ENCODE measurements at regions not wholly inside any gene's neighbourhood (a gene's known extent, or its start where the extent isn't known, plus 50 kb on each side); places are given as distances from the start of the nearest gene placed in this dataset.

DNA sequence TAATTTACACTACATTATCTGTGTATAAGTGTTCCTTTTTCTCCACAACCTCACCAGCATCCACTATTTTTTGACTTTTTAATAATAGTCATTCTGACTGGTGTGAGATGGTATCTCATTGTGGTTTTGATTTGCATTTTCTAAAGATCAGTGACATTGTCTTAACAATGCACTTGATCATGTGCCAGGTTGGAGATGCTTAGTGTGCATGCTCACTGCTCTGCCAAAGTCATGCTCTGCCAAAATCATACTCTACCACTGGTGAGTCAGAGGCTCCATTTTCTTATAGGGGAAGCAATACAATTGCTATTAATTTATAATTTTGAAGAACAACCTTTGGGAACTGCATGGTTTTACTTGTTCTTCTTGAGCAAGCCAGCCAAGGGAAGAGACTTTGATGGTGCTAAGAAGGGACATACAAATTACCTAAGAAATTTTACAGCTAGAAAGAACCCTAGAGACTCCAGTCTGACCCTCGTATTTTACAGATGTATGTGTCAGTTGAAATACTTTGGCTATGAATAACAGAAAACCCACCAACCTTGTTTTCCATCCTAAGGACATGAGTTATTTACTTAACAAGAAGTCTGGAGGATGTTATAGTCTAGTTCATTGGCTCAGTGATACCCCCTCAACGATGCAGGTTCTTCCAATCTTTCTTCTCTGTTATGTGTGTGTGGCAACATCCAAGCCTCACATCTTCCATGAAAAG, 368.9 kb downstream of the DDX10 start:
- 86% methylated on average over 2 of the region's 2 CpGs for WGBS
- no peak overlapping the region for H3K27ac ChIP-seq (ENCODE audit: low read depth)
- no peaks in the 10 kb centered on the region for H3K4me1 ChIP-seq (ENCODE audit: insufficient read depth)
- no peaks in the 10 kb centered on the region for H3K36me3 ChIP-seq (ENCODE audit: insufficient read depth)
- DNase-seq (ENCODE audit: extremely low spot score): no peak
- H3K4me3 ChIP-seq (ENCODE audit: low read depth, low read length): no peak overlapping the region

DNA sequence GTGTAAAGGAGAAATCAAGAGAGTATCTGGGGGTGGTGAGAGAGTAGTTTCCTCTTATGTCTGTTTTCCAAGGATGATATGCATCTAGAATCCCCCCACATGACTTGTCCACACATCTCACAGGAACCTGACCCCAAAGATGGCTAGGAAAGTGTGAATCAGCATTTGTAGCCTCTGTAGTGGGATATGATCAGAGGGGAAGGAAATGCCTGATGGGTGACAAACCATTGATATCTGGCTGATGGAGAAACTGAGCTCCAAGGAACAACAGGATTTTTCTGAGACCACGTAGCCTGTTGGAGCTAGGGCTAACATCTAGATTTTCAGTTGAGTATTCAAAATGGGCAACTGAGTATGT, 369.4 kb downstream of the DDX10 start:
- Histone ChIP-seq H3K4me1 (ENCODE audit: insufficient read depth) (no peaks in the 10 kb centered on the region), H3K27ac (ENCODE audit: low read depth) (no peak overlapping the region), H3K36me3 (ENCODE audit: insufficient read depth) (no peaks in the 10 kb centered on the region), H3K4me3 (ENCODE audit: low read depth, low read length) (no peak overlapping the region)
- 84% methylated on average over 1 of the region's 1 CpG for WGBS
- DNase-seq (ENCODE audit: extremely low spot score): no peak

DNA sequence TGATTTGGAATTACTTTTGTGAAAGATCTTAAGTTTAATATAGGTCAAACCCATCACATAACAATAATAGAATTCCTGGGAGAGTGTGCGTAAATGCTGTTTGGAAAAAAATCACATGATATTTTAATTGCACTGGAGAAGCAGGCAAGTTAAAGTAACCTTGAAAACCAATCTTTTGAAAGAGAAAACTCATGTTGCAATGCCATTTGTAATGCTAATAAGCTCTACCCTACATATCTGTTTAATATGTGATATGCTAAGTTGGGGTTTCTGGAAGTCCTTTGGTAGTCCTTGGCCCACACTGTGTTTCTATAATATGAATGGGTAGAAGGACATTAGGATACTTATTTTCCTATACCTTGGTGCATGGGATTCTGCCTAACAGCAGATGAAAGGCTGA, 370.4 kb downstream of the DDX10 start:
- DNase-seq (ENCODE audit: extremely low spot score): no peak
- H3K27ac ChIP-seq (ENCODE audit: low read depth): no peak overlapping the region
- no peaks in the 10 kb centered on the region for H3K4me1 ChIP-seq (ENCODE audit: insufficient read depth)
- H3K4me3 ChIP-seq (ENCODE audit: low read depth, low read length): no peak overlapping the region
- no peaks in the 10 kb centered on the region for H3K36me3 ChIP-seq (ENCODE audit: insufficient read depth)
- WGBS: 91% methylated on average over 1 of the region's 1 CpG

DNA sequence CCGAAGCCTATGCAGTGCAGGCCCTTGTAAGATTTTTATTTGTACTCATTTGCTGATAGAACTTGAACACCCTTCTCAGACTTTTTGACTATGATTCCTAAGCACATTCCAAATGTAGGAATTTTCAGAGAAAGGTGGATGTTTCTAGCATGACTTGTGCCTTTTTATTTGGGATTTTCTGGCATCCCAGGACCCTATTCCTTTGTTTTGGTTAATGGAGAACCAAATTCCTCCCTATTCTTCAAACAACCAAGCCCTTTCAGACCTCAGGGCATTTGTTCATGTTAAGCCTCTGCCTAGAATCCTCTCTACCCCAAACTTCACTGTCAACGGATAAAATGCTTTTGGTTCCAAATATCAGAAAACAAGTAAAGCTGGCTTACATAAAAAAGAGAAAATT, 371.1 kb downstream of the DDX10 start:
- DNase-seq (ENCODE audit: extremely low spot score): no peak
- no peaks in the 10 kb centered on the region for H3K36me3 ChIP-seq (ENCODE audit: insufficient read depth)
- H3K4me1 ChIP-seq (ENCODE audit: insufficient read depth): no peaks in the 10 kb centered on the region
- H3K27ac ChIP-seq (ENCODE audit: low read depth): no peak overlapping the region
- no peak overlapping the region for H3K4me3 ChIP-seq (ENCODE audit: low read depth, low read length)
- 78% methylated on average over 2 of the region's 2 CpGs for WGBS

DNA sequence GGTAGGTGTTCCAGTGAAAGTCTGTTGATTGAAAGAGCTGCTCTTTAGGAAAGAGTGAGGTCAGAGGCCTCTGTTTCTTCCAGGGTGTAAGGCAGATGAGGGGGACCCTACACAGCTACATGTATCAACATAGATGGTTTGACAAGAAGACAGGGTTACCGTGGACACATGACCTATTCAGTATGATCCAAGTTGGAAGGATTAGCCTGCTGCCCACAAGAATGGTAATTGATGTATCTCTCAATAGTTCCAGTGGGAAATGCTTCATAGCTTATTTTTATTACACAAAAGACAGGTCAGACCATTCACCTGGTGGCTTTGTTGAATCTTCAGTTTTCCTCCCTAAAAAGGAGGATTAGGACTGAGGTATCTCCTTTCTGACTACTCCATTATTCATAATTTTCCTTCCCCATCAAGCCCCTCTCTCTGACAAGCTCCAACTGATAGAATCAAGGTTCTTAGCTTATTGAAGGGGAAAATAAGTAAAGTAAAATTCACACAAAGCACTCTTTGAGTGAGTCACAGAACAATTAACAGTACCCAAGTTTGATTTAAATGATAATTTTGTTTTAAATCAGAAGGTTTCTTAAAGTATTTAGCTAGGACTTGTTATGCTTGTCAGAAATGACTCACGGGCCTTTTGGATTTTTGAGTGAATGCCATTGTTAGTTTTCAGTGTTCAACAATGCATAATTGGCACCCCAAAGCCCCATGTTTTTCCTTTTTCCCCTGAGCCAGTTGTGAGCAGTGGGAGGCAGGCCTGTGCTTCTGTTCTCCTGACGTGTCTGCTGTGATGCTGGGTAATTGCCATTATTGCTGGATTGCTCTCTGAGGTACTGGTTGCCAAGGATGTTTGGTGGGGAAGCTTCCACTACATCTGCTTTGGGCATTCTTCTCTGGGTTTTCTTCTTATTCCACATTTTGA, 373.2 kb downstream of the DDX10 start:
- Histone ChIP-seq H3K36me3 (ENCODE audit: insufficient read depth) (no peaks in the 10 kb centered on the region), H3K27ac (ENCODE audit: low read depth) (no peak overlapping the region), H3K4me1 (ENCODE audit: insufficient read depth) (no peaks in the 10 kb centered on the region), H3K4me3 (ENCODE audit: low read depth, low read length) (no peak overlapping the region)
- 60% methylated on average over 3 of the region's 3 CpGs for WGBS
- DNase-seq (ENCODE audit: extremely low spot score): no peak

DNA sequence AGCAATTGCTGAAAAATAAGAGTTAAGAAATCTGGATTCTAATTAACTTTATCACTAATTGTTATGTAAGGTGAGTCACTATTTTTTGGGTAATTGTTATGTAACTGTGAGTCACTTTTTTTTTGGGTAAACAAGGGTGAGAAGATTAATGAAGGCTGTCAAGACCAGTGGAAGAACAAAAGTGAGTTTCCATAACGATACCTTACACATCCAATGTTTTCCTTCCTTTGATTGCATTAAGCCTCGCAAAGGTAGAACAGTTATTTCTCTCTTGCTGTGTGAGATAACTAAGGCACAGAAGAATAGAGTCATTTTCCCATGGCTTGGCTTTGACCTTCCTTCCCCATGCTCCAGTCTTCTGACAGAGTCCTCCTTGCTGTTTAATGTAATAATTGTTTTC, 374.7 kb downstream of the DDX10 start:
- WGBS: 88% methylated on average over 2 of the region's 2 CpGs
- H3K27ac ChIP-seq (ENCODE audit: low read depth): no peak overlapping the region

DNA sequence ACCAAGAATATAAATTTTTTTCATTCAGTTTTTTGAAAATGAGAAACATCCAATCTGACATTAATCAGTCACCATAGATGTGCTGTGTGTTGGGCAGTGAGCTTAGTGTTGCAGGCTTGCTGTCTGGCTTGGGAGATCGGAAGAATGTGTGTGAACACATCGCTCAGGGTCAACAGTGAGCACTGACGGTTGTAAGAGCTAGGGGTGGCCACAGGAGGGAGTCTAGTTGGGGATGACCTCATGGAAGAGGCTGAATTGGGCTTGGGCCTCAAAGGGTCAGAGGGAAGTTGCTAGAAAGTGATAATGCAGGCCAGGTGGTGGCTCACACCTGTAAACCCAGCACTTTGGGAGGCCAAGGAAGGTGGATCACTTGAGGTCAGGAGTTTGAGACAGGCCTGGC, 375.4 kb downstream of the DDX10 start:
- Histone ChIP-seq H3K4me3 (ENCODE audit: low read depth, low read length) (no peak overlapping the region), H3K4me1 (ENCODE audit: insufficient read depth) (no peaks in the 10 kb centered on the region), H3K36me3 (ENCODE audit: insufficient read depth) (no peaks in the 10 kb centered on the region), H3K27ac (ENCODE audit: low read depth) (no peak overlapping the region)
- 86% methylated on average over 3 of the region's 3 CpGs for WGBS
- DNase-seq (ENCODE audit: extremely low spot score): no peak

More for the DNA sequence above, 374.7 kb downstream of the DDX10 start:
- H3K4me3 ChIP-seq (ENCODE audit: low read depth, low read length): no peak overlapping the region
- DNase-seq (ENCODE audit: extremely low spot score): no peak
- H3K36me3 ChIP-seq (ENCODE audit: insufficient read depth): no peaks in the 10 kb centered on the region
- no peaks in the 10 kb centered on the region for H3K4me1 ChIP-seq (ENCODE audit: insufficient read depth)

DNA sequence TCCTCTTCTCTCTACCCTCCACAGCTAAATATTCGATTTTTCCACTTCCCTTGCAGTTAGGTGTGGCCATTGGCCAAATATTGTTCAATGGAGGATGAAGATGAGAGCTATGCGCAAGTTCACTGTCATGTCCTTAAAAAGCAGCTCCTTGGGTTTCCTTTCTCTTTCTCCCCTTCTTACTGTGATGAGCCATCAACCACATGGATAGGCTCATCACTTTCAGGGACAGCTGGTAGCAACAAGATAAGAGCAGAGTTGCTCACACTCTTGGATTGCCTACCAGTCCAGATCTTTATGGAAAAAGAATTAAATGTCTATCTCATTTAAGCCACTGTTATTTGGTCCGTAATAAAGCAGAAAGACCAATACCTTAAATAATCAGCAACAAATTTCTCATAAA, 377.0 kb downstream of the DDX10 start:
- no peak for DNase-seq (ENCODE audit: extremely low spot score)
- no peak overlapping the region for H3K27ac ChIP-seq (ENCODE audit: low read depth)
- WGBS: 85% methylated on average over 3 of the region's 3 CpGs
- H3K36me3 ChIP-seq (ENCODE audit: insufficient read depth): no peaks in the 10 kb centered on the region
- H3K4me1 ChIP-seq (ENCODE audit: insufficient read depth): no peaks in the 10 kb centered on the region
- no peak overlapping the region for H3K4me3 ChIP-seq (ENCODE audit: low read depth, low read length)

DNA sequence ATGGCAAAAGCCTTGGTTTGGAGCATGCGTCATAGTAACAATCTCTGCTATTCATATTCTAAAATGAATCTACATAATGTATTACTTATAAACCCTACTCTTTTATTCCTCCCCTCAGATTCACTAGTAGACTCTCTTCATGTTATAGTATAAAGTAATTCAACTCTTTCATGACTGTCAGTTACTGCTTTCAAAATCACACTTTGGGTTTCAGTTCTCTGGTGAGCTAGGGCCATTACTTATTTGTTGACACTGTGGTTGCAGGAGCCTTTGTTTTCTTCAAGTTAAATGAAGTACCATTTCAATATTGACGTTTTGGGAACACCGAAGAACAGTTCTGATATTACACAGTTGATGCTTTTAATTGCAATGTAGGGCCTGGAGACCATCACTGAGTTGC, 378.4 kb downstream of the DDX10 start:
- no peak for DNase-seq (ENCODE audit: extremely low spot score)
- H3K4me3 ChIP-seq (ENCODE audit: low read depth, low read length): no peak overlapping the region
- H3K27ac ChIP-seq (ENCODE audit: low read depth): no peak overlapping the region
- WGBS: 78% methylated on average over 3 of the region's 3 CpGs
- H3K36me3 ChIP-seq (ENCODE audit: insufficient read depth): no peaks in the 10 kb centered on the region
- no peaks in the 10 kb centered on the region for H3K4me1 ChIP-seq (ENCODE audit: insufficient read depth)

DNA sequence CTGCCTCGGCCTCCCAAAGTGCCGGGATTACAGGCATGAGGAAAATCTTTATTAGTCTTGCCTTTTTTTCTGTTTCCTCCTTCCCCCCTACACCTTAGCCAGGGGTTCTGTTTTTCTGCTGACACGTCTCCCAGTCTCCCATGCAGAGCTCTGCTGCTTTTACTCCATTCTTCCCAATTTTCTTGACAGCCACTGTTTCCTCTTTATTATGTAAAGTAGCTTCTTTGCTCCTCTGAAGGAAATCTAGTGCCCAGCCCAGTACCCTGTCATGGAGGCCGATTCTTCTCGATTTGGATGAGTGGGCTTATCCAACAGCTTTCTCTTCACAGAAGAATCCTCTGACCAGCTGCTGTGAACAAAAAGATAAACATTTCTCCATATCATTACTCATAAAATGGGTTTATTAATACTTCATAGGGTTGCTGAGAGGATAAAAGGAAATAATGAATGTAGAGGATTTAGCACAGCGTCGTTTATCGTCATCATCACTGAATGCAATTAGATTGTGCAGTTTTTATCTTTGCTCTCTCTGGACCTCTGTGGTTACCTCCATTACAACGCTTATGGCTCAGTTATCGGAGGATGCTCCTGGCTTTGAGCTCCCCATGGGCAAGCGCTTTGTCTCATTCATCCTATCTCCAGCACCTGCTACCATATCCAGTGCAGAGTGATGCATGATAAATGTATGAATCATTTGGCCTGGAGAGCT, 375.6 kb upstream of the C11orf87 start:
- WGBS: 56% methylated on average over 11 of the region's 11 CpGs
- DNase-seq (ENCODE audit: extremely low spot score): no peak
- H3K27ac ChIP-seq (ENCODE audit: low read depth): no peak overlapping the region
- H3K36me3 ChIP-seq (ENCODE audit: insufficient read depth): no peaks in the 10 kb centered on the region
- no peaks in the 10 kb centered on the region for H3K4me1 ChIP-seq (ENCODE audit: insufficient read depth)
- H3K4me3 ChIP-seq (ENCODE audit: low read depth, low read length): no peak overlapping the region

DNA sequence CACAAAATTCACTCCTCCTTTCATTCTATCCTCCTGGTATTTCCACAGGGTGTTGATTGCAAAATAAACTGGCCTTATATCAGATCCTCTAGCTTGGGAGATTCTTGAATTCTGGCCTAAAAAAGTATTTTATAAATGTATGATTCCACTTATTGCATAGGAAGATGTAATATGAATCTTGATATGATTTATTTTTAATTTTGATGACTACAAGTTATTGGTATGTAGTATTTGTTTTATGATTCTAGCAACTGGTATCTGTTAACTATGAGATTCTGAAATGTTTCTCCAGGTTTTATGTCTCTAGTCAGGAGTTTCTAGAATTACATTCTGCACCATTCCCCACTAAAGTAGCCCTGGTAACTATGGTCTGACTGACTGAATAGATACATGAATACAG, 373.9 kb upstream of the C11orf87 start:
- Histone ChIP-seq H3K27ac (ENCODE audit: low read depth) (no peak overlapping the region), H3K4me1 (ENCODE audit: insufficient read depth) (no peaks in the 10 kb centered on the region), H3K36me3 (ENCODE audit: insufficient read depth) (no peaks in the 10 kb centered on the region), H3K4me3 (ENCODE audit: low read depth, low read length) (no peak overlapping the region)
- DNase-seq (ENCODE audit: extremely low spot score): no peak

DNA sequence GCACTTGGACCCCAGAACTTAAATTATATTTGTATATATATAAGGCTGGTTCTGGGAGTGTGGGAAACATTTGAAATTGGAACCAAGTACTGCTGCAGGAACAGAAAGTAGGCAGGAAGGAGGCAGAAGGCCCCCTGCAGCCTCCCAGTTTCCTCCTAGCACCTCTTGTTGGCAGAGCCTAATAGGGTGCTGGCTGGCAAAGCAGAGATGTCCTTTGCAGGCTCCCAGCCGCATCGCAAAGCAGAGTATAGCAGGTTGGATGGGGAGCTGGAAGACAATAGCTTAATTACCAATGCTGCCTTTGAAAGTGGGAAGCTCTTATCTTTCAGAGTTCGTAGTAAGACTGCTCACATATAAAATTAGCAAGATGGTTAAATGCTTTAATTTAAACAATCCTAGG, 370.8 kb upstream of the C11orf87 start:
- no peak overlapping the region for H3K4me3 ChIP-seq (ENCODE audit: low read depth, low read length)
- no peak for DNase-seq (ENCODE audit: extremely low spot score)
- WGBS: 79% methylated on average over 3 of the region's 3 CpGs
- H3K27ac ChIP-seq (ENCODE audit: low read depth): no peak overlapping the region
- H3K4me1 ChIP-seq (ENCODE audit: insufficient read depth): no peaks in the 10 kb centered on the region
- no peaks in the 10 kb centered on the region for H3K36me3 ChIP-seq (ENCODE audit: insufficient read depth)

DNA sequence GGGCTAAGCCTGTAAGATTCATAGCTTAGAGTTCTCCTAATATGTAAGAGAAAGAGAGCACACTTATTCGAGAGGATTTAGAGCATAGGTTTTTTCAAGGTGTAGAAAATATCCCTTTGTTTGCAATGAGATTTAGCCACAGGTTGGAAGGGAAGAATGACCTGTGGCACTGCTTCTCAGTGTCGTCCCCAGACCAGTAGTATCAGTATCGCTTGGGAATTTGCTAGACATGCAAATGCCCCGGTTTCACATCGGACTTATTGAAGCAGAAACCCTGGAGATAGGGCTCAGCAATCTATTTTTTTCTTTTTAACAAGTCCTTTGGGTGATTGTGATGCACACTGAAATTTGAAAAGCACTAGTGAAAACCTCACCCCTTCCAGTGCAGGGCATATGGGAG, 362.6 kb upstream of the C11orf87 start:
- WGBS: 71% methylated on average over 5 of the region's 5 CpGs
- no peak for DNase-seq (ENCODE audit: extremely low spot score)
- no peaks in the 10 kb centered on the region for H3K36me3 ChIP-seq (ENCODE audit: insufficient read depth)
- no peak overlapping the region for H3K27ac ChIP-seq (ENCODE audit: low read depth)
- H3K4me3 ChIP-seq (ENCODE audit: low read depth, low read length): no peak overlapping the region
- no peaks in the 10 kb centered on the region for H3K4me1 ChIP-seq (ENCODE audit: insufficient read depth)

DNA sequence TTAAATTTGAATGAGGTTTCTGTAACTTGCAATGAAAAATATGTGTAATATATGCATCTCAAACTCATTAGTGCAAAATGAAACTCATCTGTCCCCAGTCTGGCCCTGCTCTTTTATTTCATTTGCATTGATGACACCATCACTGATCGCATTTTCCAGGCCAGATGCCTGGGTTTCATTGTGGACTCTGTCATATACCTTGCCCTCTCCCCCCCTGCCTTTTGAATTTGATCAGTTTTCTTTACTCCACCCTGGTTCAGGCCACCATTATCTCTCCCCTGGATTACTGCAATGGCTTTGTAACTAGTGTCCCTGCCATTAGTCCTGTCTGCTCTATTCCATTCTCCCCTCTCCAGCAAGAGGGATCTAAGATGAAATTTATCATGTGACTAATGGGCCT, 360.6 kb upstream of the C11orf87 start:
- no peaks in the 10 kb centered on the region for H3K36me3 ChIP-seq (ENCODE audit: insufficient read depth)
- WGBS: 85% methylated on average over 1 of the region's 1 CpG
- no peaks in the 10 kb centered on the region for H3K4me1 ChIP-seq (ENCODE audit: insufficient read depth)
- DNase-seq (ENCODE audit: extremely low spot score): no peak
- H3K4me3 ChIP-seq (ENCODE audit: low read depth, low read length): no peak overlapping the region
- no peak overlapping the region for H3K27ac ChIP-seq (ENCODE audit: low read depth)

Measured in urinary bladder (tissue), 3 donors.